ENCODE measurements at regions not wholly inside any gene's neighbourhood (a gene's known extent, or its start where the extent isn't known, plus 50 kb on each side); places are given as distances from the start of the nearest gene placed in this dataset.
"Not testable (repeated sequence)": the region's sequence is repeated elsewhere in the genome, so short reads cannot be mapped to it uniquely, and the experiment has no call there.

GRCh38 chr17:83019376-83019775 lies 60.0 kb upstream of the METRNL start:
- DNase-seq: no peak

DNA sequence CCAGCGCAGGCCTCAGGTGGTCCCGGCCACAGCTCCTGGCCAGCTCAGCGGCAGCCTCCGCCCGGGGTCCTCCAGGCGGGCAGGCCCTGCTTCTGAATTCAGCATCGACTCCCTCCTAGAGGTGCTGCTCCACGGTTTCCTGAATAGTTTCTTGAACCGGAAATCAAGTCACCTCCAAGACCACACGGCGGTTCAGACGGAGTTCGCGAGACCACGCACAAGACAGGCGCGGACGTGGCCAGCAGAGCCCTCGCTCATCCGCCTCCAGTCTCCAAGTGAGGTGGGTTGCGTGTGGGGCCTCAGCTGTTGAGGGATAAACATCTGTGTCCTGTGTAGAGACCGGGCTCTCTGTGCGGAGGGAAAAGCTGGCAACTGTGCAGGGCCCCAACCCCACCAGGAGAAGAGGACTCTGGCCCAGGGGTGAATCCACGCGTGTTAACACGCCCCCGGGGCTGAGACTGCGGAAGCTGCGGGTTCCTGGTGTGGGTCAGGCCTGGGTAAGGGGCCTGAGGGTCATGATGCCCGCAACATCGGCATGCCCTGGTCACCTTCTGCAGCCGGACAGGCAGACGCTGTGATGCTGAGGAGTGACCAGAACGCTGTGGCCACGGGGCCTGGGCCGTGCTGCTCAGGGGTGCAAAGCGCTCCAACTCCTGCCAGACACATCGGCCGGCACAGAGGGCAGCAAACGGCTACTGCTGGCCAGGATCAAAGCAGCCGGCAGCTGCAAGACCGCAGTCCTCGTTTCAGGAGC lies 55.0 kb upstream of the METRNL start:
- DNase-seq: no peak

DNA sequence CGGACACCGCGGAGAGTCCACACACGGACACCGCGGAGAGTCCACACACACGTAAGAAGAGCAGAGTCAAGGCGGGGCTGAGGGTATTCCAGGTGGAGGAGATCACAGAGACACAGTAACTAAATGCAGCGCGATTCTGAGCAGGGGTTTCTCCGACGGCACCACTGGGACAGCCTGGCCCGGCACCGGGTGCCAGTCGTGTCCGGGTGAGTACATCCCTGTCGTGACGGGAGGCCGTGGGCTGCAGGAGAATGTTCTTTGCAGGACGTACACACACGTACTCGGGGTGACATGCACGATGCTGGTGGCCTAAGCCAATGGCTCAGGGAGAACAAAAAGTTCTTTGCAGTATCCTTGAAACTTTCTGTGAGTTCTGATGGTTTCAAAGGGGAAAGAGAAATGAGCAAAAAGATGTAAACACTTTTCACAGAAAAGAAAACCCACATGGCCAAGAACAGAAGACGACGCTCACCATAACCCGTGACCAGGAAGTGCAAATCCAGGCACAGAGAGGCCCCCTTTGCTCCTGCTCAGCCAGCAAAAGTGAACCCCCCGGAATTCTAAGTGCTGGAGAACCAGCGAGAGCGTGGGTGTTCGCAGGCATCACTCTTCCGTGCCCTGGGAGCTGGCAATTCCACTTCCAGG lies 53.7 kb upstream of the METRNL start:
- DNase-seq: no peak

- no peak for DNase-seq
These were observed 53.0 kb upstream of the METRNL start for GRCh38 chr17:83026311-83026811.

- not testable (repeated sequence) for DNase-seq
These were observed 52.5 kb upstream of the METRNL start for GRCh38 chr17:83026921-83027320.

- no peak for DNase-seq
These were observed 50.6 kb upstream of the METRNL start for GRCh38 chr17:83028851-83029250.

DNA sequence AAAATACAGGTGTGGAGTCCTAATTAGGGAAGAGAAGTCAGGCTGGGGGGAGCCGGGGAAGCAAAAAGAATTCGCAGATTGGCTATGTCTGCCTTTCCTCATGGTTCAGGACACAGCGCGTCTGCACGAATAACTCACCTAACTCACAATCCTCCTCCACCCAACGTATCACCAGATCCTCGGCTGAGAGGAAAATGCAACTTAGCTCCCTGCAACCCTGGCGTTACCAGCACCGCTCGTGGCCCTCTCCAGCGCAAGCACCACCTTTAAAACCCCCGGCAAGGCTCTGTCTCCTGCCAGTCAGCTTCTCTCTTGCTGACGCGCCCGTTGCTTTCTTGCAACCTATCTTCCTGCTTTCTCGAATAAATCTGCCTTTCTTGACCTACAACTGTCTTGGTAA lies 49.8 kb upstream of the METRNL start:
- no peak for DNase-seq
